ENCODE measurements at regions not wholly inside any gene's neighbourhood (a gene's known extent, or its start where the extent isn't known, plus 50 kb on each side); places are given as distances from the start of the nearest gene placed in this dataset.
"Not testable (repeated sequence)": the region's sequence is repeated elsewhere in the genome, so short reads cannot be mapped to it uniquely, and the experiment has no call there.

GRCh38 chr11:87456499-87456898 lies 418.8 kb downstream of the TMEM135 start:
- FAIRE-seq = no peak

- FAIRE-seq = no peak
Measured at GRCh38 chr11:87455180-87455579, 417.4 kb downstream of the TMEM135 start.

GRCh38 chr11:87454241-87454640 lies 416.5 kb downstream of the TMEM135 start:
- no peak for FAIRE-seq

GRCh38 chr11:87453531-87454089 lies 415.9 kb downstream of the TMEM135 start:
- FAIRE-seq = no peak

GRCh38 chr11:87452025-87452424 lies 414.3 kb downstream of the TMEM135 start:
- FAIRE-seq = not testable (repeated sequence)

GRCh38 chr11:87451395-87451794 lies 413.7 kb downstream of the TMEM135 start:
- no peak for FAIRE-seq

- no peak for FAIRE-seq
Measured at GRCh38 chr11:87447606-87448005, 409.9 kb downstream of the TMEM135 start.

- no peak for FAIRE-seq
Measured at GRCh38 chr11:87444993-87445392, 407.3 kb downstream of the TMEM135 start.

- no peak for FAIRE-seq
Measured at GRCh38 chr11:87443707-87444106, 406.0 kb downstream of the TMEM135 start.

- no peak for FAIRE-seq
Measured at GRCh38 chr11:87440076-87440770, 402.5 kb downstream of the TMEM135 start.

GRCh38 chr11:87438416-87438815 lies 400.7 kb downstream of the TMEM135 start:
- no peak for FAIRE-seq

GRCh38 chr11:87437844-87438223 lies 400.1 kb downstream of the TMEM135 start:
- no peak for FAIRE-seq

- FAIRE-seq = no peak
Measured at GRCh38 chr11:87437133-87437843, 399.6 kb downstream of the TMEM135 start.

- no peak for FAIRE-seq
Measured at GRCh38 chr11:87432022-87432421, 394.3 kb downstream of the TMEM135 start.

GRCh38 chr11:87431392-87431791 lies 393.7 kb downstream of the TMEM135 start:
- no peak for FAIRE-seq

GRCh38 chr11:87430821-87431220 lies 393.1 kb downstream of the TMEM135 start:
- no peak for FAIRE-seq

GRCh38 chr11:87429996-87430395 lies 392.3 kb downstream of the TMEM135 start:
- no peak for FAIRE-seq

GRCh38 chr11:87428266-87428665 lies 390.5 kb downstream of the TMEM135 start:
- FAIRE-seq = no peak

GRCh38 chr11:87425943-87426342 lies 388.2 kb downstream of the TMEM135 start:
- no peak for FAIRE-seq

GRCh38 chr11:87425391-87425790 lies 387.7 kb downstream of the TMEM135 start:
- no peak for FAIRE-seq

GRCh38 chr11:87423161-87423560 lies 385.4 kb downstream of the TMEM135 start:
- FAIRE-seq = no peak

- no peak for FAIRE-seq
Measured at GRCh38 chr11:87422566-87422965, 384.8 kb downstream of the TMEM135 start.

GRCh38 chr11:87421422-87421821 lies 383.7 kb downstream of the TMEM135 start:
- peak; percentile 67 for FAIRE-seq

GRCh38 chr11:87417951-87418350 lies 380.2 kb downstream of the TMEM135 start:
- no peak for FAIRE-seq

All from TTC549 (cell line).